ENCODE measurements at regions not wholly inside any gene's neighbourhood (a gene's known extent, or its start where the extent isn't known, plus 50 kb on each side); places are given as distances from the start of the nearest gene placed in this dataset.

- in situ Hi-C loops (cut with MboI; ENCODE audit: low pct_unique_long_range_greater_than_20kb, low sequenced_read_pairs): no loop called here
- no peak for DNase-seq
These were observed 90.0 kb upstream of the PCDH10 start for GRCh38 chr4:133059117-133059516.

- in situ Hi-C loops (cut with MboI; ENCODE audit: low pct_unique_long_range_greater_than_20kb, low sequenced_read_pairs): no loop called here
- DNase-seq: no peak
These were observed 86.2 kb upstream of the PCDH10 start for GRCh38 chr4:133062851-133063250.

- in situ Hi-C loops (cut with MboI; ENCODE audit: low pct_unique_long_range_greater_than_20kb, low sequenced_read_pairs): no loop called here
- no peak for DNase-seq
These were observed 81.0 kb upstream of the PCDH10 start for GRCh38 chr4:133068083-133068482.

GRCh38 chr4:133081246-133081645 is 67.8 kb upstream of the PCDH10 start:
- no peak for DNase-seq
- in situ Hi-C loops (cut with MboI; ENCODE audit: low pct_unique_long_range_greater_than_20kb, low sequenced_read_pairs): no loop called here

- in situ Hi-C loops (cut with MboI; ENCODE audit: low pct_unique_long_range_greater_than_20kb, low sequenced_read_pairs): no loop called here
- no peak for DNase-seq
These were observed 64.7 kb upstream of the PCDH10 start for GRCh38 chr4:133084421-133084820.

- no peak for DNase-seq
- in situ Hi-C loops (cut with MboI; ENCODE audit: low pct_unique_long_range_greater_than_20kb, low sequenced_read_pairs): no loop called here
These were observed 53.5 kb upstream of the PCDH10 start for GRCh38 chr4:133095591-133095990.

GRCh38 chr4:133096972-133097371 is 52.1 kb upstream of the PCDH10 start:
- in situ Hi-C loops (cut with MboI; ENCODE audit: low pct_unique_long_range_greater_than_20kb, low sequenced_read_pairs): no loop called here
- no peak for DNase-seq
